Progenitor cell of endocrine pancreas (in vitro differentiated cells): ENCODE measurements at regions not wholly inside any gene's neighbourhood (a gene's known extent, or its start where the extent isn't known, plus 50 kb on each side); places are given as distances from the start of the nearest gene placed in this dataset.

Experiments
- DNase-seq: peaks from one replicate; pipeline ENCODE4 v3.0.0; 2021; ENCODE audit warnings: low spot score; ENCODE audit not compliant: unreplicated experiment
- H3K27ac Mint-ChIP-seq: 2 replicates; pipeline ENCODE4 v1.8.0; 2021; ENCODE audit warnings: mild to moderate bottlenecking, moderate library complexity, mixed read lengths
- H3K27me3 Mint-ChIP-seq: 2 replicates; pipeline ENCODE4 v1.8.0; 2021; ENCODE audit warnings: mixed read lengths
- H3K36me3 Mint-ChIP-seq: 2 replicates; pipeline ENCODE4 v1.8.0; 2022; ENCODE audit warnings: mixed read lengths; ENCODE audit not compliant: insufficient read depth
- H3K4me1 Mint-ChIP-seq: 2 replicates; pipeline ENCODE4 v1.8.0; 2021; ENCODE audit warnings: low read depth, mixed read lengths
- H3K4me3 Mint-ChIP-seq: 2 replicates; pipeline ENCODE4 v1.8.0; 2021; ENCODE audit warnings: low read depth, mild to moderate bottlenecking, moderate library complexity, mixed read lengths
- H3K9me3 Mint-ChIP-seq: 2 replicates; pipeline ENCODE4 v1.8.0; 2021; ENCODE audit warnings: low read depth, mixed read lengths
- TF ChIP-seq, protein P1 (sequence below): fragments of 200-600 bp; sonication (generic); IDR thresholded peaks from one replicate; pipeline ENCODE4 v1.5.0; 2021; ENCODE audit warnings: antibody characterized with exemption, mild to moderate bottlenecking; ENCODE audit not compliant: unreplicated experiment

DNA sequence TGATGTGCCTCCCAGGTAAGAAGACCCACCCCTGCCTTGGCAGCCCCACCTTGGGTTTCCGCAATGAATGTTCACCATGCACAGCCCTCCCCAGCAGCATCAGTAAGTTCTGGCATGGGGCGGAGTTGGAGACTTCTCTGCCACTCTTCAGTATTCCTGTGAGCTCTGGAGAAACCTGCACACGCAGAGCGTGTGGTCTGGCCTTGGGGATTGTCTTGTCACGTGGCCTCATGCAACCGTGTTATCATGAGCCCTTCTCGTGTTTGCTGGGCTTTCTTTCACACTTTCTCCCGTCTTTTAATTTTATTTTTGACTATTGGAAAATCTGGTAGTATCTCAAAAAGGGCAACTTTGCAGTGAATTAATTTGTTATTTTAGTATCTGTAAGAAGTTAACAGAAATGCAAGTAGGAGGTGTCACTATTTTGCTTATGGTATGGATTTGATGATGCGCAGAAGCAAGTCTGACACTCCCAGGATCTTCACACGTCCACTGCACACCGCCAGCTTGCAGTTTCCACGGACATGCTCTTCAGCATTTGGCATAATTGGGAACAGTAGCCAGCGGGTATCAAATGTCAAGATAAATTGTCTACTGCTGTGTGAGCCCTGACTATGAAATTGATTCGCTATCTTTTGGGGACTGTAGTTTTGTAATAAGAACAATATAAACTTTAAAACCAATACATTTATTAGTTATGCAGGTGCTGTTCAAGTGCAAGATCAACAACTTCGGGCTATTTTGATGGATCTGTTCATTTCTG, 463.5 kb downstream of the QKI start:
- no peak for DNase-seq
- H3K36me3 Mint-ChIP-seq = no peaks in the 10 kb centered on the region
- H3K27ac Mint-ChIP-seq = no peak overlapping the region
- TF ChIP-seq, protein P1, sequence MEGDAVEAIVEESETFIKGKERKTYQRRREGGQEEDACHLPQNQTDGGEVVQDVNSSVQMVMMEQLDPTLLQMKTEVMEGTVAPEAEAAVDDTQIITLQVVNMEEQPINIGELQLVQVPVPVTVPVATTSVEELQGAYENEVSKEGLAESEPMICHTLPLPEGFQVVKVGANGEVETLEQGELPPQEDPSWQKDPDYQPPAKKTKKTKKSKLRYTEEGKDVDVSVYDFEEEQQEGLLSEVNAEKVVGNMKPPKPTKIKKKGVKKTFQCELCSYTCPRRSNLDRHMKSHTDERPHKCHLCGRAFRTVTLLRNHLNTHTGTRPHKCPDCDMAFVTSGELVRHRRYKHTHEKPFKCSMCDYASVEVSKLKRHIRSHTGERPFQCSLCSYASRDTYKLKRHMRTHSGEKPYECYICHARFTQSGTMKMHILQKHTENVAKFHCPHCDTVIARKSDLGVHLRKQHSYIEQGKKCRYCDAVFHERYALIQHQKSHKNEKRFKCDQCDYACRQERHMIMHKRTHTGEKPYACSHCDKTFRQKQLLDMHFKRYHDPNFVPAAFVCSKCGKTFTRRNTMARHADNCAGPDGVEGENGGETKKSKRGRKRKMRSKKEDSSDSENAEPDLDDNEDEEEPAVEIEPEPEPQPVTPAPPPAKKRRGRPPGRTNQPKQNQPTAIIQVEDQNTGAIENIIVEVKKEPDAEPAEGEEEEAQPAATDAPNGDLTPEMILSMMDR = no peak
- H3K9me3 Mint-ChIP-seq = no peaks in the 10 kb centered on the region
- peaks cover 2% of the 10 kb centered on the region for H3K27me3 Mint-ChIP-seq
- H3K4me1 Mint-ChIP-seq = no peaks in the 10 kb centered on the region
- no peak overlapping the region for H3K4me3 Mint-ChIP-seq

DNA sequence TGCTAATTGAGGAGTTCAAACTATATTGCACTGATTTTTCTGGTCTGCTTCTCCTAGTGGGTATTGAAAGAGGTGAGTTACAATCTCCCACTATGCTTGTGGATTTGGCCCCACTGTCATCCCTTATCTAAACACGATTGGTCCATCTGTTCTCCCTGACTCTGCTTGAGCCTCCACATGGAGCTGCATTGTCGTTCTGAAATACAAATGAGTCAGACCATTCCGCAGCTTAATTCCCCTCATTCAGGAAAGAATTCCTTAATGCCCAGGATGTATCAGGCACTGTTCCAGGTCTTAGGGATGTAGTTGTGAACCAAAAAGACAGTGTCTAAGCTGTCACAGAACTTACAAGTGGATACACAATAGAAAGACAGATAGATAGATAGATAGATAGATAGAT, 461.9 kb downstream of the QKI start:
- Mint-ChIP-seq H3K27ac (no peak overlapping the region), H3K36me3 (no peaks in the 10 kb centered on the region)

DNA sequence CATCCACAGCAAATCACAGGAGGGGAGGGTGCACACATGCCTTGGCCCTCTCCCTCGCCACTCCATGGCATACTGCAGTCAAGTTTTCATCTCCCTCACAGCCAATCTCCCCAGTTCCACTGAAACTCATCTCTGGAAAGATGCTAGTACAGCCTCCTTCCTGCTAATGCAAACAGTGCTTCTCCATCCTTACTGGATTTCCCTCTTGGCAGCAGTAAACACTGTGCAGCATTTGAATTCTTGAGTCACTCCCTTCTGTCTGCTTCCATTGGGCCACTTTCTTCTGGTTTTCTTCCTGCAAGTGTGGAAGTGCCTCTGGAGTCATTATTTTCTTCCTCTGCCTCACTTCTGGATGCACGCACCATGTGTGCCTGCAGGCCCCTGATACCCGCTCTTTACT, 460.3 kb downstream of the QKI start:
- Mint-ChIP-seq H3K27ac (no peak overlapping the region), H3K27me3 (peaks cover 2% of the 10 kb centered on the region), H3K9me3 (no peaks in the 10 kb centered on the region), H3K36me3 (no peaks in the 10 kb centered on the region), H3K4me1 (no peaks in the 10 kb centered on the region), H3K4me3 (no peak overlapping the region)
- no peak for DNase-seq
- TF ChIP-seq, protein P1 = no peak

More for the DNA sequence above, 461.9 kb downstream of the QKI start:
- Mint-ChIP-seq H3K27me3 (peaks cover 2% of the 10 kb centered on the region), H3K9me3 (no peaks in the 10 kb centered on the region), H3K4me1 (no peaks in the 10 kb centered on the region), H3K4me3 (no peak overlapping the region)
- DNase-seq = no peak
- TF ChIP-seq, protein P1 = no peak

DNA sequence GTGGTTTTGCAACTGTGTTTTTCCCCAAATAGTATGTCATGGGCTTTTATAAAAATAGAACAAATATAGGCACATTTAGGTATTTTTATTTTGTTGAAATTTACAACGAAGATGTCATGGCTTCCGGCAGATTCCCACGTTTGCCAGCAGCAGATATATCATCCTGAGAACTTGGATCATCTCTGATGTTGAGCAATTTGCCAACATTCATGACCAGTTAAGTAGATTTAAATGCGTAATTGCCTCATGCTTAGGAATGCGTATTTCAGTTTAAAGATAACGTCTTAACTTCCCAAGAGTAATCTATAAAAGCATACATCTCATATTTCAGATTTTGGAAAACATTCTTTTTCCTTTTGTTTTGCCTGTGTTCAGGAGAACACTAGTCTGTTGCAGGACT, 457.8 kb downstream of the QKI start:
- H3K27ac Mint-ChIP-seq = no peak overlapping the region
- no peak for DNase-seq
- no peaks in the 10 kb centered on the region for H3K4me1 Mint-ChIP-seq
- H3K27me3 Mint-ChIP-seq = peaks cover 8% of the 10 kb centered on the region
- no peaks in the 10 kb centered on the region for H3K9me3 Mint-ChIP-seq
- no peak overlapping the region for H3K4me3 Mint-ChIP-seq
- TF ChIP-seq, protein P1 = no peak
- H3K36me3 Mint-ChIP-seq = no peaks in the 10 kb centered on the region

DNA sequence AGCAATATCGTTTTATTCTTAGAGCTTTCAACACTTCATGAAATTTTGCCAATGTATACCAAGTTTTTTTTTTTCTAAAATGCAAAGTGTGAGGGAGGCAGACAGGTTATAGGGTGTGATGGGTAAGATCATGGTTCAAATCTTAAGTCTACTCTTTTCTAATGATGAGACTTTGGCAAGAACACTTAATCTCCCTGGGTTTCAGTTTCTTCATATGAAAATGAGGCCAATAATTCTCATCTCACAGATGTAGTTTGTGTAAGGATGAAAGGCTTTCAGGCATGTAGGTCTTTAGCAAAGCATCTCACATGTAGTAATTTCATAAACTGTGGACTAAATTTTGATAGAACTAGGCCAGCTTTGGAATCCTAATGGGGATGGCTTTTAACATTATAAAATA, 457.1 kb downstream of the QKI start:
- H3K36me3 Mint-ChIP-seq = no peaks in the 10 kb centered on the region
- H3K27me3 Mint-ChIP-seq = peaks cover 12% of the 10 kb centered on the region
- no peak overlapping the region for H3K27ac Mint-ChIP-seq
- no peaks in the 10 kb centered on the region for H3K4me1 Mint-ChIP-seq
- DNase-seq = no peak
- no peaks in the 10 kb centered on the region for H3K9me3 Mint-ChIP-seq
- no peak overlapping the region for H3K4me3 Mint-ChIP-seq
- TF ChIP-seq, protein P1 = no peak
